ENCODE measurements at regions not wholly inside any gene's neighbourhood (a gene's known extent, or its start where the extent isn't known, plus 50 kb on each side); places are given as distances from the start of the nearest gene placed in this dataset.

GRCh38 chr1:56397409-56397808 lies 182.0 kb downstream of the PLPP3 start:
- no peak overlapping the region for H3K18ac ChIP-seq (ENCODE audit: extremely low read depth, low read length)
- no peaks in the 10 kb centered on the region for H4K20me1 ChIP-seq (replicated peaks in 1 of 2; ENCODE audit: control insufficient read depth in 1 of 2, insufficient read depth in 2 of 2, low read length in 2 of 2)
- no peak overlapping the region for H3K56ac ChIP-seq (replicated peaks; ENCODE audit: insufficient read length, low read depth, low read length)
- no peak overlapping the region for H2BK20ac ChIP-seq (ENCODE audit: low read length)
- H3K36me3 ChIP-seq (ENCODE audit: control insufficient read depth in 2 of 4, insufficient read depth in 4 of 4, low read length in 3 of 4) = no peaks in the 10 kb centered on the region
- no peak overlapping the region for H3K4ac ChIP-seq (replicated peaks; ENCODE audit: insufficient read length, low read depth, low read length)
- H3K23ac ChIP-seq (ENCODE audit: insufficient read length) = no peak overlapping the region
- H3K79me2 ChIP-seq (ENCODE audit: control insufficient read depth in 1 of 2, insufficient read depth in 2 of 2, low read length in 2 of 2) = no peaks in the 10 kb centered on the region
- no peak for FAIRE-seq
- no peak overlapping the region for H2BK12ac ChIP-seq (ENCODE audit: low read depth, low read length)
- no peak overlapping the region for H4K91ac ChIP-seq (replicated peaks; ENCODE audit: insufficient read length, low read length)
- DNase-seq (ENCODE audit: low read depth in 1 of 2, low spot score in 2 of 2) = no peak
- no peak overlapping the region for H2BK120ac ChIP-seq (replicated peaks; ENCODE audit: low read depth, low read length)
- H2AFZ ChIP-seq (ENCODE audit: low read length) = no peak overlapping the region
- no peaks in the 10 kb centered on the region for H3K9me3 ChIP-seq (ENCODE audit: insufficient read depth in 2 of 2, low read depth in 1 of 2, low read length in 1 of 2)
- H4K5ac ChIP-seq (ENCODE audit: insufficient read length, low read depth, low read length) = no peak overlapping the region
- no peaks in the 10 kb centered on the region for H3K79me1 ChIP-seq (ENCODE audit: low read depth, low read length)
- ChIA-PET POLR2A (ENCODE audit: partially characterized antibody) (no interaction called here), CTCF (ENCODE audit: partially characterized antibody) (interaction anchor here (0.6 to 6.7 kb wide), 2 partner anchors 13 to 1814 kb away, joined by 3 to 40 read pairs; no protein-coding TSS in a partner anchor)
- no peaks in the 10 kb centered on the region for H3K23me2 ChIP-seq (ENCODE audit: low read depth, low read length)
- H3K4me1 ChIP-seq (replicated peaks in 1 of 4; ENCODE audit: control insufficient read depth in 3 of 4, insufficient read depth in 4 of 4, low read length in 3 of 4) = peaks cover 0 to 3% (median 0%) of the 10 kb centered on the region in 4 experiments; a peak in 1 of 7 replicates
- no peak overlapping the region for H3K9ac ChIP-seq (replicated peaks in 1 of 4; ENCODE audit: extremely low read depth in 1 of 4, low read depth in 3 of 4, low read length in 3 of 4)
- H4K8ac ChIP-seq (ENCODE audit: extremely low read depth, insufficient read depth, low read length) = no peak overlapping the region
- H2BK5ac ChIP-seq (ENCODE audit: low read depth, low read length) = no peak overlapping the region
- no peak overlapping the region for H3K14ac ChIP-seq (ENCODE audit: insufficient read length)
- H3K27ac ChIP-seq (ENCODE audit: low read depth, low read length) = no peak overlapping the region
- H3K4me3 ChIP-seq (ENCODE audit: extremely low read depth in 1 of 4, insufficient read depth in 2 of 4, low read depth in 3 of 4, low read length in 4 of 4) = no peak overlapping the region
- WGBS, 2 experiments (ENCODE audit: extremely low coverage in 1 of 2, insufficient coverage in 1 of 2, insufficient read length in 1 of 2, insufficient replicate concordance in 2 of 2, low coverage in 1 of 2, low lambda C conversion rate in 2 of 2, missing lambda C conversion rate in 1 of 2) = 90% methylated on average over 2 of the region's 2 CpGs; no CpG with 5 or more reads in 1 of the 2 experiments
- no peak overlapping the region for H2AK5ac ChIP-seq (ENCODE audit: low read depth, low read length)
- H3K4me2 ChIP-seq (ENCODE audit: insufficient read depth in 1 of 2, low read depth in 2 of 2, low read length in 2 of 2) = no peak overlapping the region
- H2BK15ac ChIP-seq (ENCODE audit: low read length) = no peak overlapping the region
- H3K27me3 ChIP-seq (replicated peaks in 1 of 4; ENCODE audit: control insufficient read depth in 3 of 4, extremely low read depth in 1 of 4, insufficient read depth in 3 of 4, low read length in 3 of 4) = no peaks in the 10 kb centered on the region
- no peak for TF ChIP-seq JUND (IDR thresholded peaks at IDR 0.05; ENCODE audit: low read length)
